Neural crest cell (in vitro differentiated cells): ENCODE measurements at regions not wholly inside any gene's neighbourhood (a gene's known extent, or its start where the extent isn't known, plus 50 kb on each side); places are given as distances from the start of the nearest gene placed in this dataset.

Experiments used
- DNase-seq: peaks from one replicate; pipeline ENCODE4 v3.0.0; 2021; ENCODE audit warnings: low read depth, mixed read lengths, low spot score
- H3K27ac Mint-ChIP-seq: one replicate; pipeline ENCODE4 v1.8.0; 2021; ENCODE audit warnings: mild to moderate bottlenecking, mixed read lengths; ENCODE audit not compliant: unreplicated experiment
- H3K27me3 Mint-ChIP-seq: 2 replicates; pipeline ENCODE4 v1.8.0; 2021; ENCODE audit warnings: low read depth, mild to moderate bottlenecking, mixed read lengths
- H3K36me3 Mint-ChIP-seq: 2 replicates; pipeline ENCODE4 v1.8.0; 2021; ENCODE audit warnings: low read depth, mild to moderate bottlenecking, mixed read lengths
- H3K4me1 Mint-ChIP-seq: 2 replicates; pipeline ENCODE4 v1.8.0; 2021; ENCODE audit warnings: mixed read lengths
- H3K4me3 Mint-ChIP-seq: one replicate; pipeline ENCODE4 v1.8.0; 2021; ENCODE audit warnings: mild to moderate bottlenecking, mixed read lengths
- H3K9me3 Mint-ChIP-seq: 2 replicates; pipeline ENCODE4 v1.8.0; 2021; ENCODE audit warnings: mixed read lengths
- TF ChIP-seq, protein P1 (sequence below): fragments of 200-600 bp; sonication (generic); conservative IDR thresholded peaks from 2 replicates; pipeline ENCODE4 v1.5.0; 2021; ENCODE audit warnings: antibody characterized with exemption, mild to moderate bottlenecking

DNA sequence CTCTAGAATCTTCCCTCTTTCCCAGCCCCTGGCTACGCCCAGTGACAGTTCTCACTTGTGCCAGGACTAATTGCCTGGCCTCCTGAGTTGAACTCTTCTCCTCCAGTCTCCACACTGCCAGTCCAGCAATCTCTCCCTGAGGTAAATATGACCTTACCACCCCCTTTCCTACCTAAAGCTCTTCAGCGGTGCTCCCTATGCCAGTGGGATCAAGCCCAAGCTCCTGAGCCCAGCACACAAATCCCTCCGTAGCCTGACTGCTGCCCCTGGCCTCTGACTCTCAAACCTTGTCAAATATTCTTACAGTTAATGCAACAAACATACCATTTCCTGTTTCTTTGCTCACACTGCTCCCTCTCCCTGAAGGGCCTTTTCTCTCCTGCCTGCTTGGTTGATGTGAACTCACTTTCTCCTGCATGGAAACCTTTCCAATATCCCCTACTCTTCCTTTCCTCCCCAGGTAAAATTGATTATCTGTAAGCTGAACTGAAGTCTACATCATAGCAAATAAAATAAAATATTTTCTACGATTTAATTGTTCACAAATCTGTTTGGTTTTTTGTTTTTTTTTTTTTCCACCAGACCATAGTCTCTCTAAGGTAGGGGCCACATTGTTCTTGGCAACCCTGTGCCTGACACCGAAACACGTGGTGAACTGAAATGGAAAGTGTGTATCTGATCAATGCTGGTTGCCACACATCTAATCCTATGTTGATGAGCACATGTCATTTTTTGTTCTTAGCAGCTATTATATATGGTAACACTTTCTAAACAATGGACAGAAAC, 147.5 kb downstream of the SLC38A6 start:
- Mint-ChIP-seq H3K4me1 (peaks cover 22% of the 10 kb centered on the region), H3K27me3 (no peaks in the 10 kb centered on the region), H3K27ac (peak overlapping the region; percentile 67), H3K36me3 (no peaks in the 10 kb centered on the region), H3K4me3 (no peak overlapping the region), H3K9me3 (no peaks in the 10 kb centered on the region)
- no peak for DNase-seq
- TF ChIP-seq, protein P1, sequence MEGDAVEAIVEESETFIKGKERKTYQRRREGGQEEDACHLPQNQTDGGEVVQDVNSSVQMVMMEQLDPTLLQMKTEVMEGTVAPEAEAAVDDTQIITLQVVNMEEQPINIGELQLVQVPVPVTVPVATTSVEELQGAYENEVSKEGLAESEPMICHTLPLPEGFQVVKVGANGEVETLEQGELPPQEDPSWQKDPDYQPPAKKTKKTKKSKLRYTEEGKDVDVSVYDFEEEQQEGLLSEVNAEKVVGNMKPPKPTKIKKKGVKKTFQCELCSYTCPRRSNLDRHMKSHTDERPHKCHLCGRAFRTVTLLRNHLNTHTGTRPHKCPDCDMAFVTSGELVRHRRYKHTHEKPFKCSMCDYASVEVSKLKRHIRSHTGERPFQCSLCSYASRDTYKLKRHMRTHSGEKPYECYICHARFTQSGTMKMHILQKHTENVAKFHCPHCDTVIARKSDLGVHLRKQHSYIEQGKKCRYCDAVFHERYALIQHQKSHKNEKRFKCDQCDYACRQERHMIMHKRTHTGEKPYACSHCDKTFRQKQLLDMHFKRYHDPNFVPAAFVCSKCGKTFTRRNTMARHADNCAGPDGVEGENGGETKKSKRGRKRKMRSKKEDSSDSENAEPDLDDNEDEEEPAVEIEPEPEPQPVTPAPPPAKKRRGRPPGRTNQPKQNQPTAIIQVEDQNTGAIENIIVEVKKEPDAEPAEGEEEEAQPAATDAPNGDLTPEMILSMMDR = no peak

DNA sequence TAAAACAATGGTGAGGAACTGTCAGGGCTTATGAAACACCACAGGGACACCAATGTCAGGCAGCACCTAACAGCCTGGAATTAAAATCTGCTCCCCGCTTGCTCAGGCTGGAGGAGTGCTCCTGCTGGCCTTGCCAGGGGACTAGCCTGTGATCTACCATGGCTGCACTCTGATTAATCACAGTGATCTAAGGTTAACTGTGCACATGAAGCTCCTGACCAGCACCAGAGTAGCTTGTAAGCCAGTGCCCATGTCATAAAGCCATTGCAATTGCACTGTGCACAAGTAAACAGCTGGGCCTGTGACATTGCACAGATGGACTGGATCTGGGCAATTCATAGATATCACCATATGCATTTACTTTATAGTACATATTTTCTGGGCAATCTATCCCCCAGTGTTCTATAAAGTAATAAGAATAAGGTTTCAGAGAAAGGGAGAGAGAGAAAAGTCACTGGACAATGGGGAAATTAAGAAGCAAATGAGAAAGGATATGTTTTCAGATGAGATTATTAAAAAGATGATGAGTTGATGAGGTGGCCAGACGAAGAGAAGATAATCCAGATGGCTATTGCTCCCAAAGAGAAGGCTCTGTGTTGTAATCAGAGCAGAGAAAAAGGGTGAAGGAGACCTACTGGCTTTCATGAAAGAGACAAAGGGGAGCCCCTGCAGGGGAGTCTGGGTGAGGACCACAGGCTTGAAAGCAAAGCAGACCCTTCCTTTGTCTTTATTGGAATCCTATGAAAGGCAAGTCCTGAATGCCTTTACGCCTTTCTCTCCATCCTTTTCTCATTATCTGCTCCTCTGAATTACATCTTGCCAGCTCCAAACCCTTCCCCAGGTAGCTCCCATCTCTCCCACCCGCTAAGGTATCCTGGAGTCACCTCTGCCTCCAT, 145.8 kb downstream of the SLC38A6 start:
- H3K4me1 Mint-ChIP-seq = peaks cover 22% of the 10 kb centered on the region
- TF ChIP-seq, protein P1 = no peak
- H3K27me3 Mint-ChIP-seq = no peaks in the 10 kb centered on the region
- H3K36me3 Mint-ChIP-seq = no peaks in the 10 kb centered on the region
- H3K4me3 Mint-ChIP-seq = no peak overlapping the region
- H3K9me3 Mint-ChIP-seq = no peaks in the 10 kb centered on the region
- DNase-seq = no peak
- peak overlapping the region; percentile 31 for H3K27ac Mint-ChIP-seq

DNA sequence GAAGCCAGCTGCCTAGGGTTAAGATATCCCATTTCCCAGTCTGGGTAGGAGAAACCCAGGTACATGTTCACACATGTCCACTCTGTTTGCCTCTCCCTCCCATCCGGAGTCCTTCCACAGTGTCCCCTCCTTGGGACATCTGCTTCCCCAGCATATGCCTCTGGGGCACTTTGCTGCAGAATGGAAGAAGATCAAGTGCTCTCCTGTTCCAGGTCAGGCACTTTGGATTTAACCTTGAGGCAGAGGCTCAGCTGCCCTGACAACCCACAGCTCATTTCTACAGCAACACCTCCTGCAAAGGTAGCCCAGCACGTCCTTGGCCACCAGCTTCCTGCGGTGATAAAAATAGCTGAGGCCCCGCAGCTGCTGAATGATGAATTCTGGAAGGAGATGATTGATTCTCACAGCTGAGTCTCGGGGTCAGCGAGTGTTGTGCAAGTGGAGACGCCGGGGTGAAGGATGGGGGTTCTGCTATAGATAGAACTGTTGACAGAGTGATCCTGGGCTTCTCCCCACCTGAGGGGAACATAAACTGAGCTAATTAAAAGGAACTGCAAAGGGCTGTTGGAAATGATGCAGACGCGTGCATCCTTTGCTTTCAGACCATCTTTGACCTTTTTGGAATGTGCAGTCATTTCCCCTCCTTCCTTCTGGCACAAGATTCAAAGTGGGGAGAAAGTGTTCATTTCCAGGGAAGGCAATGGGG, 145.0 kb downstream of the SLC38A6 start:
- no peak for DNase-seq
- Mint-ChIP-seq H3K9me3 (no peaks in the 10 kb centered on the region), H3K36me3 (no peaks in the 10 kb centered on the region), H3K27me3 (no peaks in the 10 kb centered on the region), H3K4me1 (peaks cover 22% of the 10 kb centered on the region), H3K27ac (peak overlapping the region; percentile 31), H3K4me3 (no peak overlapping the region)
- TF ChIP-seq, protein P1 = no peak

DNA sequence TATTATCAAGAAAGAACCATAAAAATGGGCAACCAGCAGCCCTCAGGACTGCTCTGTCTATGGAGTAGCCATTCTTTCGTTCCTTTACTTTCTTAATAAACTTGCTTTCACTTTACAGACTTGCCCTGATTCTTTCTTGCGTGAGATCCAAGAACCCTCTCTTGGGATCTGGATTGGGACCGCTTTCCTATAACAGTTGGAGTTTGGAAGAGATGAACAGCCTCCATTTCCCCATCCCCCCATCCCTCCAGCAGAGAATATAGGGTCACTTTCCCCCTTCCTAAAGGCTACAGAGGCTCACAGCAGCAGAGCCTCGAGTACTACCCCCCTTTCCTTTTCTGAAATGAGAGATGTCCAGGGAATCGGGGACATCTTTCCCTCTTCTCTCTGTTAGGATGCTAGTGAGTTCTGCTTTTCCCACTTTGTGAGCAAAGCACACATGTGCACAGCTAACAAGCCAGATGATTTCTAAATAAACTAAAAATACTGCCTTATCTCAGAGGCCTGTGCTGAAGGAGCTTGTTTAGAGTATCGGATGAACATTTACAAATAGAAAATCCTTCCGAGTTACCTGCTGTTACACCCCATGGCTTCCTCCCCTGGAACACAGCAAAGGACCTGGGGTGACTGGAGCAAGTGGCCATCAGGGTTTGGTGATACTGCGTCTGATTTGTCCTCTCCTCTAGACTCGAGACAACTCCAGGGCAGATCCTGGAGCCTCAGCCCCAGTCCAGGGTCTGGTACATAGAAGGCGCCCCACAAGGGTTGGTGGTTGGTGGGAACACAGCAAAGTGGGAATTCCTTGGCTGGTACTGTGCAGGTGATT, 144.2 kb downstream of the SLC38A6 start:
- H3K27ac Mint-ChIP-seq = no peak overlapping the region
- peaks cover 2% of the 10 kb centered on the region for H3K9me3 Mint-ChIP-seq
- no peaks in the 10 kb centered on the region for H3K27me3 Mint-ChIP-seq
- no peak for DNase-seq
- no peak overlapping the region for H3K4me3 Mint-ChIP-seq
- H3K4me1 Mint-ChIP-seq = peaks cover 22% of the 10 kb centered on the region
- H3K36me3 Mint-ChIP-seq = peaks cover 3% of the 10 kb centered on the region
- TF ChIP-seq, protein P1 = no peak

DNA sequence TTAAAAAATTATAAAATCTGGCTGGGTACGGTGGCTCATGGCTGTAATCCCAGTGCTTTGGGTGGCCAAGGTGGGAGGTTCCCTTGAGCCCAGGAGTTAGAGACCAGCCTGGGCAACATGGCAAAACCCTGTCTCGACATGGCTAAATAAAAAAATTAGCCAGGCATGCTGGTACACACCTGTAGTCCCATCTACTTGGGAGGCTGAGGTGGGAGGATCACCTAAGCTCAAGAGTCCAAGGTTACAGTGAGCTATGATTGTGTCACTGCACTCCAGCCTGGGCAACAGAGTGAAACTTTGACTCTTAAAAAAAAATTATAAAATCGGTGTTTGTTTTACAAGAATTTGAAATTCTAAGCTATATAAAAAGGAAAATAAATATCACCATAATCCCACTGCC, 141.8 kb downstream of the SLC38A6 start:
- Mint-ChIP-seq H3K27ac (no peak overlapping the region), H3K9me3 (peaks cover 4% of the 10 kb centered on the region), H3K36me3 (peaks cover 5% of the 10 kb centered on the region), H3K4me1 (peaks cover 24% of the 10 kb centered on the region), H3K27me3 (no peaks in the 10 kb centered on the region), H3K4me3 (no peak overlapping the region)
- TF ChIP-seq, protein P1 = no peak
- no peak for DNase-seq
